HL-60 (cell line): ENCODE measurements at regions not wholly inside any gene's neighbourhood (a gene's known extent, or its start where the extent isn't known, plus 50 kb on each side); places are given as distances from the start of the nearest gene placed in this dataset.

Experiments used
- DNase-seq, 2 experiments: peaks; one replicate each; pipeline ENCODE4 v3.0.0-alpha.2; 2010 to 2020; ENCODE audit warnings: low read depth in 1 of 2, low spot score in 1 of 2
- H3K27ac ChIP-seq: fragments of 250-450 bp; sonication (Bioruptor Pico); replicated peaks from 2 replicates; pipeline ENCODE4 v1.5.1; 2020; ENCODE audit warnings: mild to moderate bottlenecking, moderate library complexity
- H3K27me3 ChIP-seq: fragments of 250-450 bp; sonication (Bioruptor Pico); 2 replicates; pipeline ENCODE4 v1.5.1; 2021; ENCODE audit warnings: mild to moderate bottlenecking, moderate library complexity; ENCODE audit not compliant: insufficient read depth, poor library complexity, severe bottlenecking
- H3K4me3 ChIP-seq: replicated peaks from 2 replicates; pipeline ENCODE4 v1.5.1; 2011; ENCODE audit warnings: mild to moderate bottlenecking, control low read depth, low read length; ENCODE audit not compliant: insufficient read depth
- GABPA ChIP-seq: IDR thresholded peaks from 2 replicates; pipeline ENCODE4 v1.6.1; 2012; ENCODE audit warnings: low read depth
- POLR2AphosphoS5 ChIP-seq: IDR thresholded peaks from 2 replicates; pipeline ENCODE4 v1.6.1; 2012; ENCODE audit warnings: low read depth
- SPI1 ChIP-seq: IDR thresholded peaks from 2 replicates; pipeline ENCODE4 v1.6.1; 2012; ENCODE audit warnings: low read depth, mild to moderate bottlenecking, borderline replicate concordance
- TF ChIP-seq, protein P1 (sequence below): IDR thresholded peaks from one replicate; pipeline ENCODE4 v1.5.1; 2011; ENCODE audit warnings: low read length, control low read depth, inconsistent platforms; ENCODE audit not compliant: insufficient read depth
- TF ChIP-seq, protein P2 (sequence below): IDR thresholded peaks from 2 replicates; pipeline ENCODE4 v1.6.1; 2012; ENCODE audit warnings: low read depth; ENCODE audit not compliant: insufficient replicate concordance

DNA sequence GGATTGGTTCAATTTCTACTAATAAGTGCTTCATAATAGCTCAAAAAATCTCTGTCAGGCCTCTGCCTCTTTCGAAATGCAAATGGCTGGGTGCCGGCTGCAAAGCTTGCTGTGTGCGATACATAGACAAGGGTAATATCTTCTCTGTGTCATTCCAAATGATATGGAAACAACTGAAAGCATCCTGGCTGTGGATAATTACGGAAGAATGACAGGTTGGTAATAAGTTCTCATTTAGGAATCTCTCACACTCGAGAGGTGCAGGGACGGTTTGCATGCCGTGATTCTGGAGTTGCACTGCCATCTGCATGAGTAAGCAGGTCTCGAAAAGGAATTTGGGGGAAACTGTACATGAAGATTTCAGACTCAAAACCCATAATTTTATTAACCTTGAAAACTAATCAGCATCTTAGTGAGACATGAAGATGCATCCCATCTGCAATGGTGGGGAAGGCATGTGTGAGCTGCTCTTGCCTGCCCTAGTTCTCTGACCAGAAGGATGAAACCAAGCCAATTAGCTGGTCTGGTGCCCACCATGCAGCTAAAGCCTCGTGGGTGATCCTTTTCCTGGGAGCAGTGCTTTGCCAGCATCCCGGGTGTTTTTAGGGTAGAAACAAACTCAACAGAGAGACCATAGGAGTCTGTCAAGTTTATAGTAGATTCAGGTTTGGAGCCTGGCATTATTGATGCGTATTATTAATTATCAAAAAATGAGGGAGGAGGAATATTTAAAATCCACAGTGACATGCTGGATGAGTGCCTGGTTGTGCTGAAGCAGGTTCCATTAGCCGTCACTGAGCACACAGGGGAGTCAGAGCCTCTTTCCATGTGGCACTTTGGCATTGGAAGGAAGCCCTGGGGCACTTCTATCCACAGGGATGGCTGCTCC is 503.6 kb upstream of the MGMT start:
- Histone ChIP-seq H3K27me3 (no peaks in the 10 kb centered on the region), H3K4me3 (no peak overlapping the region), H3K27ac (no peak overlapping the region)
- no peak for DNase-seq
- TF ChIP-seq, protein P1, sequence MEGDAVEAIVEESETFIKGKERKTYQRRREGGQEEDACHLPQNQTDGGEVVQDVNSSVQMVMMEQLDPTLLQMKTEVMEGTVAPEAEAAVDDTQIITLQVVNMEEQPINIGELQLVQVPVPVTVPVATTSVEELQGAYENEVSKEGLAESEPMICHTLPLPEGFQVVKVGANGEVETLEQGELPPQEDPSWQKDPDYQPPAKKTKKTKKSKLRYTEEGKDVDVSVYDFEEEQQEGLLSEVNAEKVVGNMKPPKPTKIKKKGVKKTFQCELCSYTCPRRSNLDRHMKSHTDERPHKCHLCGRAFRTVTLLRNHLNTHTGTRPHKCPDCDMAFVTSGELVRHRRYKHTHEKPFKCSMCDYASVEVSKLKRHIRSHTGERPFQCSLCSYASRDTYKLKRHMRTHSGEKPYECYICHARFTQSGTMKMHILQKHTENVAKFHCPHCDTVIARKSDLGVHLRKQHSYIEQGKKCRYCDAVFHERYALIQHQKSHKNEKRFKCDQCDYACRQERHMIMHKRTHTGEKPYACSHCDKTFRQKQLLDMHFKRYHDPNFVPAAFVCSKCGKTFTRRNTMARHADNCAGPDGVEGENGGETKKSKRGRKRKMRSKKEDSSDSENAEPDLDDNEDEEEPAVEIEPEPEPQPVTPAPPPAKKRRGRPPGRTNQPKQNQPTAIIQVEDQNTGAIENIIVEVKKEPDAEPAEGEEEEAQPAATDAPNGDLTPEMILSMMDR = no peak
- TF ChIP-seq POLR2AphosphoS5 (no peak), GABPA (no peak), SPI1 (no peak)
- TF ChIP-seq, protein P2, sequence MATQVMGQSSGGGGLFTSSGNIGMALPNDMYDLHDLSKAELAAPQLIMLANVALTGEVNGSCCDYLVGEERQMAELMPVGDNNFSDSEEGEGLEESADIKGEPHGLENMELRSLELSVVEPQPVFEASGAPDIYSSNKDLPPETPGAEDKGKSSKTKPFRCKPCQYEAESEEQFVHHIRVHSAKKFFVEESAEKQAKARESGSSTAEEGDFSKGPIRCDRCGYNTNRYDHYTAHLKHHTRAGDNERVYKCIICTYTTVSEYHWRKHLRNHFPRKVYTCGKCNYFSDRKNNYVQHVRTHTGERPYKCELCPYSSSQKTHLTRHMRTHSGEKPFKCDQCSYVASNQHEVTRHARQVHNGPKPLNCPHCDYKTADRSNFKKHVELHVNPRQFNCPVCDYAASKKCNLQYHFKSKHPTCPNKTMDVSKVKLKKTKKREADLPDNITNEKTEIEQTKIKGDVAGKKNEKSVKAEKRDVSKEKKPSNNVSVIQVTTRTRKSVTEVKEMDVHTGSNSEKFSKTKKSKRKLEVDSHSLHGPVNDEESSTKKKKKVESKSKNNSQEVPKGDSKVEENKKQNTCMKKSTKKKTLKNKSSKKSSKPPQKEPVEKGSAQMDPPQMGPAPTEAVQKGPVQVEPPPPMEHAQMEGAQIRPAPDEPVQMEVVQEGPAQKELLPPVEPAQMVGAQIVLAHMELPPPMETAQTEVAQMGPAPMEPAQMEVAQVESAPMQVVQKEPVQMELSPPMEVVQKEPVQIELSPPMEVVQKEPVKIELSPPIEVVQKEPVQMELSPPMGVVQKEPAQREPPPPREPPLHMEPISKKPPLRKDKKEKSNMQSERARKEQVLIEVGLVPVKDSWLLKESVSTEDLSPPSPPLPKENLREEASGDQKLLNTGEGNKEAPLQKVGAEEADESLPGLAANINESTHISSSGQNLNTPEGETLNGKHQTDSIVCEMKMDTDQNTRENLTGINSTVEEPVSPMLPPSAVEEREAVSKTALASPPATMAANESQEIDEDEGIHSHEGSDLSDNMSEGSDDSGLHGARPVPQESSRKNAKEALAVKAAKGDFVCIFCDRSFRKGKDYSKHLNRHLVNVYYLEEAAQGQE = no peak

DNA sequence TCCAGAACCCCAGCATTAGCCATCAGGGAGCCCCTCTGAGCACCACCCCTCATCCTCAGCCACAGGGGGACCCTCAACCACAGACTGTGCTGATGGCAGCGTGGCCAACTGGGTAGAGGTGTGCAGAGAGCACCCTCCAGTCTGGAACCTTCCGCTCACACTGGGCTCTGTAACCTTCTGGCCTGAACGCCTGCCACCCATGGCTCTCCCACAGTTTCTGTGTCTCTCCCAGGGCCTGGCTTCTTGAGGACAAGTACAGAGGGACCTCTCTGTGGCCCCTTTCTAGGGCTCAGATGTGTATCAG is 503.0 kb upstream of the MGMT start:
- DNase-seq = no peak
- TF ChIP-seq, protein P1 = no peak
- TF ChIP-seq POLR2AphosphoS5 (no peak), SPI1 (no peak), GABPA (no peak)
- TF ChIP-seq, protein P2 = no peak
- no peak overlapping the region for H3K27ac ChIP-seq
- H3K4me3 ChIP-seq = no peak overlapping the region
- H3K27me3 ChIP-seq = no peaks in the 10 kb centered on the region

DNA sequence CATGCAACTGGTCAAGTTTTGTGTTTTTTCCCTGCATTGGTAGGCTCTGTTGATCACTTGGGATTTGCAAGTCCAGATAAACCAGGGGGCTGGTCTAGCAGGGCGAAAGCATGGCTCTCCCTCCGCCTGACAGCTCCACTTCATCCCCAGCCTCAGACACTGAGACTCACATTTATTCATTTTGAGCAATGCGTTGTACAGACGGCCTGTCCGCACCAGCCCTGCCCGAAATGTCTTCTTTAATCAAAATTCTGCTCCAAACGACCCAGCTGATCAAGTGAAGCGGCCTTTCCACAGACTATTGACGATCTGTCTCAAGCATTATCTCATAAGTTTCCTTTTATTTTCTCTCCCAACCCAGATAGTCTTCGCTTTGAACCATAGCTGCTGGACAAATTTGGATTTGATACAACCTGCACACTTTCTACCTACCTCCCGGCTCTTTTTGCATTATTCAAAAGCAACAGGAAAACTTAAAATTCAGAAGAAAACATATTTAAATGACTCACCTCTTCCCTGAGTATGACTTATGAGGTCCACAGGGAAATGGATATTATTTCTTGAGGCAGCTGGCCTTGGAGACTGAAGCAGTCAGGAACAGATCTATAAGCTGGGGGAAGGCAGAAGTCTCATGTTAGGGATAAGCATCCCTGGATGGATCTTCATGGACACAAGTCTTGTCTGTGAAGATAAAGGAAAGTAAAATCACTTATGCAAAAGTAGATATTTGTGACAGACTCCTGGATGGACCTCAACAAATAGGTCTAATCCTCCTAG is 498.9 kb upstream of the MGMT start:
- no peak for DNase-seq
- Histone ChIP-seq H3K27me3 (no peaks in the 10 kb centered on the region), H3K4me3 (no peak overlapping the region), H3K27ac (no peak overlapping the region)
- TF ChIP-seq POLR2AphosphoS5 = no peak
- TF ChIP-seq, protein P1 = no peak
- TF ChIP-seq SPI1 = no peak
- no peak for TF ChIP-seq GABPA
